ENCODE measurements at regions not wholly inside any gene's neighbourhood (a gene's known extent, or its start where the extent isn't known, plus 50 kb on each side); places are given as distances from the start of the nearest gene placed in this dataset.

GRCh38 chr10:31705136-31705535, 223.5 kb downstream of the ARHGAP12 start:
- H3K36me3 ChIP-seq = no peaks in the 10 kb centered on the region
- 69% methylated on average over 3 of the region's 3 CpGs for WGBS, 2 donors (ENCODE audit: low coverage in 1 of 2)
- no peak overlapping the region for H3K4me3 ChIP-seq
- H3K27me3 ChIP-seq = no peaks in the 10 kb centered on the region
- H3K4me1 ChIP-seq = peaks cover 2 to 79% (median 34%) of the 10 kb centered on the region in 3 donors
- no peak for TF ChIP-seq EP300 (IDR thresholded peaks at IDR 0.05)
- no peaks in the 10 kb centered on the region for H3K9me3 ChIP-seq
- peak overlapping the region in 1 of 4 donors; percentile 83 for H3K27ac ChIP-seq
- no peak for ATAC-seq

GRCh38 chr10:31704195-31704594, 224.4 kb downstream of the ARHGAP12 start:
- Histone ChIP-seq H3K9me3 (no peaks in the 10 kb centered on the region), H3K36me3 (no peaks in the 10 kb centered on the region), H3K27me3 (no peaks in the 10 kb centered on the region), H3K4me1 (peaks cover 2 to 83% (median 44%) of the 10 kb centered on the region in 3 donors), H3K4me3 (no peak overlapping the region), H3K27ac (no peak overlapping the region)
- ATAC-seq = no peak
- no peak for TF ChIP-seq EP300 (IDR thresholded peaks at IDR 0.05)
- TF ChIP-seq POLR2AphosphoS5 (IDR thresholded peaks at IDR 0.05) = no peak
- TF ChIP-seq CTCF (IDR thresholded peaks at IDR 0.05) = no peak
- no peak for TF ChIP-seq POLR2A (IDR thresholded peaks at IDR 0.05)
- WGBS, 2 donors (ENCODE audit: low coverage in 1 of 2) = 100% methylated on average over 1 of the region's 1 CpG

GRCh38 chr10:31702954-31703353, 225.7 kb downstream of the ARHGAP12 start:
- Histone ChIP-seq H3K36me3 (no peaks in the 10 kb centered on the region), H3K27ac (peak overlapping the region in 1 of 4 donors; percentile 7), H3K4me1 (peaks cover 2 to 83% (median 48%) of the 10 kb centered on the region in 3 donors), H3K4me3 (no peak overlapping the region), H3K9me3 (no peaks in the 10 kb centered on the region), H3K27me3 (no peaks in the 10 kb centered on the region)
- 76% methylated on average over 4 of the region's 4 CpGs; no CpG with 5 or more reads in 1 of the 2 donors for WGBS, 2 donors (ENCODE audit: low coverage in 1 of 2)
- no peak for ATAC-seq
- TF ChIP-seq CTCF (IDR thresholded peaks at IDR 0.05) (no peak), EP300 (IDR thresholded peaks at IDR 0.05) (no peak), POLR2A (IDR thresholded peaks at IDR 0.05) (no peak), POLR2AphosphoS5 (IDR thresholded peaks at IDR 0.05) (no peak)

GRCh38 chr10:31702005-31702404, 226.6 kb downstream of the ARHGAP12 start:
- H3K27ac ChIP-seq = peak overlapping the region in 3 of 4 donors; percentile 47 to 90 (median 89)
- H3K27me3 ChIP-seq = no peaks in the 10 kb centered on the region
- no peak for ATAC-seq
- no peak overlapping the region for H3K4me3 ChIP-seq
- no peaks in the 10 kb centered on the region for H3K9me3 ChIP-seq
- TF ChIP-seq CTCF (IDR thresholded peaks at IDR 0.05) (no peak), POLR2AphosphoS5 (IDR thresholded peaks at IDR 0.05) (no peak), EP300 (IDR thresholded peaks at IDR 0.05) (no peak), POLR2A (IDR thresholded peaks at IDR 0.05) (no peak)
- H3K36me3 ChIP-seq = no peaks in the 10 kb centered on the region
- WGBS, 2 donors (ENCODE audit: low coverage in 1 of 2) = 79 to 94% methylated on average over 2 of the region's 2 CpGs
- peaks cover 0 to 83% (median 43%) of the 10 kb centered on the region in 3 donors for H3K4me1 ChIP-seq

GRCh38 chr10:31701546-31701945, 227.1 kb downstream of the ARHGAP12 start:
- Histone ChIP-seq H3K9me3 (no peaks in the 10 kb centered on the region), H3K4me1 (peaks cover 0 to 83% (median 39%) of the 10 kb centered on the region in 3 donors), H3K4me3 (no peak overlapping the region), H3K27me3 (no peaks in the 10 kb centered on the region), H3K36me3 (no peaks in the 10 kb centered on the region), H3K27ac (peak overlapping the region in 3 of 4 donors; percentile 47 to 90 (median 89))
- ATAC-seq = no peak
- TF ChIP-seq CTCF (IDR thresholded peaks at IDR 0.05) (no peak), POLR2A (IDR thresholded peaks at IDR 0.05) (no peak), POLR2AphosphoS5 (IDR thresholded peaks at IDR 0.05) (no peak), EP300 (IDR thresholded peaks at IDR 0.05) (no peak)
- 20 to 62% methylated on average over 1 to 3 of the region's 5 CpGs for WGBS, 2 donors (ENCODE audit: low coverage in 1 of 2)

Data from gastroesophageal sphincter (tissue), 4 donors.